ENCODE measurements at regions not wholly inside any gene's neighbourhood (a gene's known extent, or its start where the extent isn't known, plus 50 kb on each side); places are given as distances from the start of the nearest gene placed in this dataset.

DNA sequence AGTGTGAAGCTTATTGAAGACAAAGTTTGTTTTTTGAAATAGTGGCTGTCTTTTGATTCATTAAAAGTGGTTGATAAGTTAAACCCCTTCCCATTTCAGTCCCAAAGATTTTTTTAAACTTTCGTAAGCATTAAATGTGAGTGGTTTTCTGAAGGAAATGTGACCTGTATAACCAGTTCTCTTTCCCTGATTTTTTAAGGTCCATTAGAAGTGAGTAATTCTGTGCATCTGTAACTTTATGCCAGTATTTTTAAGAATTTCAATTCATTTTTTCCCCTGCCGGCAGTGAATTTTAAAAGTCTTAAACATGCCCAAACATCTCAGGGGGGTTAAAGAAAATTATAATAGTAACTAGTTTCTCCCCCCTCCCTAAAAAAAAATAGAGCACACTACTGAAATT is 254.6 kb upstream of the SP8 start:
- no peak for DNase-seq

DNA sequence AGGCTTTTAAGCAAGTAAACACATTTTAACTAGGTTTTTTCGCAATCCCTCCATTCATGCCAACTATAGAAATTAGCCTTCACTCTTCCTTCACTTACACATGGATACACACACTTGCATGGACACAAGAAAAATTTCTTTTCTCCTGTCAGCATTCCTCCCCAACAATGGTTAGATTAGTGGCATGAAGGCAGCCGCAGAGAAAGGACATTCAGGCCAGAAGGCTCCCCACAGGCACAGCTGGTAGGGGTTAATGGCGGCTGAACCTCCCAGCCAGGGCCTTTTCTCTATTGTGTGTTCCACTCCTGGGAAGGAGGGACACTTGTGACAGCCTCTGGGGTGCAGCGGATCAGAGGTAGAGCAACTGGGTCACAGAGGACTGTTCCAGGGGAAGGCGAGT is 255.0 kb upstream of the SP8 start:
- DNase-seq, result no peak

DNA sequence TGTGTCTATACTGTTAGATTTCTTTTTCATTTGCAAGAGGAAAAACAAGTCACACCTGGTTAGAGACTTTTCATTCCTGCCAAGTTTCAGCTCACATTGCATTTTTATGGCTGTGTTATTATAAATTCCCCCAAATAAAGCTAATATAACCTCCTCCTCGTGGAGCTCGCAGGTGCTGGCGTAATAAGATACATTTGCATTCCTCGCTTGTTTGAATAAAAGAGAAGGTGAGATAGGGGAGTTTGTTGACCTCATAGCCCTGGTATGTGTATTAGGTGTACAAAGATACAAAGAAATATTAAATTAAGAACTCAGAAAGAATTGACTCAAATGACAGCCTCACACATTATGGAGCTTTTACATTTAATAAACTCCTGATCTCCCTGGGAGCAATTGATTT is 257.7 kb upstream of the SP8 start:
- no peak for DNase-seq

DNA sequence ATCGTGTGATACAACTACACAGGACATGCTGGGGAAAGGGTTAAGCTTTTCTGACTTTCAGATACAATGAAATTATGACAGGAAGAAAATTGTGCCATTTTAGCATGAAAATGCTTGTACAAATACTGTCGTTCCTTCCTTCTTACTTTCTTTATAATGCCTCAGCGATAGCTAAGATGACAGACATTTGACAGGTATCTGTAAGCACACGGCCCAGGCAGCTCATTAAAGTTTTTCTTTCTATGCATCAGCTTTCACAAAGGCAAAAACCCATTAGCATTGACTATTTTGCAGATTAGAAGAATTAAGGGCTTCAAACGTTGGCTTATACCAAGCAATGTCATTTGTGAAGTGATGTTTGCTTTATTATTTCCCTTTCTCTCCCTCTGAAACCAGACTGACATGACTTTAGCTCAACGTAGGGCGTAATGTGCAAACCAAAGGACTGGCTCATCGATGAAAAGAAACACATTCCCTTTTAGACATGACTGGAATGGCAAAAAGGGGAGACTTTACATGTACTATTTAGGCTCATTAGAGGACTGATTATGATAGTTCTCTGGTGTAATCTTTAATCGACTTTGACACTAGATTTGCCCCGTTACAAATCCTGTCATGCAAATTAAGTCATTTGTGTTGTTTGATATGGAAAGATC is 258.4 kb upstream of the SP8 start:
- no peak for DNase-seq

DNA sequence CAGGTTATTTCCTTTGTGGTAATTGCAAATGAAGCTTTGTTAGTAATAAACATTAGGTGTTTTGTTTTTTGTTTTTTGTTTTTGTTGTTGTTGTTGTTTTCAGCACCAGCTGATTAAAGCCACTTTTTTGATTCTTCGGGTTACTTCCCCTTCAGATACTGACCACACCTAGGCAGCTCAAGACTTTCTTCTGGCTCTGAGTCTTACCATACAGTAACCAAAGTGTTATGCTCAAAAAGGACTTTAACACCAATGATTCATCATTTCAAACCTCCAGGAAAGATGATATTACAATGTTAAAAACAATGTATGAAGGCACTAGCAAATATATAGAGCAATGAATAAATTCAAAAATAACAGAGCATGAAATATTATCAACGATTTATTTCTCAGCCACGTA is 265.2 kb upstream of the SP8 start:
- no peak for DNase-seq

DNA sequence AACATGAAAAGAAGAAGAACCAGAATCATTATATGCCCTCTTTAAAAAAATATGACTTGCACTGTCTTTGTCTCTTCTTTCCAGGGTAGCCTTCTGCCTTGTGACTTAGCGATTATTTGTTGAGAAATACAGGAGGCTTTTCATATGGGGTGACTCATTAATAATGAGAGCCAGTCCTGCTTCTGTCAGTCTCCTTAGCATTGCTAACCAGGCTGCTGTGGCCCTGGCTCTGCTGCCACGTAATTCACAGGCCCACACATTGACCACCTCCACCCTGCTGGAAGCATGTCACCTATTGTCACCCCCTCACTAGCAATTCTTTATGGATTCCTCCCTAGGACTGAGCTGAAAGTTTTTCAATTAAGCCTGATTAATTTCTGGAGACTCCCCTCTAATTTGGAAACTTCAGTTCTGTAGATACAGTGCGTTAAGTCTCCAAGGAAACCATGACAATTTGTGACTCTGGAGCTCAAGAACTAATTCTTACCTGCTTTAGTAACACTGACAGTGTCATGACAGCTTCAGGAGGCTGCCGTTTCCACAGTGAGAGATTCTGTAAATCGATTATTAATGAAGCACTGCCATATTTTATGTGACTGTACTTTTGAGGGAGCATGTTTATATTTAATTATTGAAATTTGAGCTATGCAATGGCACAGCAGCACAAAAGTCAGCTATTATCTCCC is 267.9 kb upstream of the SP8 start:
- no peak for DNase-seq

DNA sequence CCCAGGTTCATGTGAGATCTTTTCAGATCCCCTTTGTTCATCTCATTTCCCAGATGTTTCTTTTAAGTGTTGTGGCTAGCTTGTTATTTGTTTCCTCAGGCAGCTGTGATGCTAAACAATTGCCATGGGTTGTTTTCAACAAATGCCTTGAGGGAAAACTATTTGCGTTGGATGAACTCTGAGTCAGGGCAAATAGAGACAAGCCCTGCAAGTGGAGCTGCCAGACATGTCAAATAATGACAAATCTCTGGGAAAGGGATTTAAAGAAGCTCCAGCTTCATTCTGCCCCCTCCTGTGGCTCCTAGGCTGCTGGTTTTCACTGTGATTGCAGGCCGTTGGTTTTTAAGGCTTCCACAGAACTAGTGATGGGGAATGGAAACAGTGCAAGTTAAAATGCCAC is 272.4 kb upstream of the SP8 start:
- no peak for DNase-seq

DNA sequence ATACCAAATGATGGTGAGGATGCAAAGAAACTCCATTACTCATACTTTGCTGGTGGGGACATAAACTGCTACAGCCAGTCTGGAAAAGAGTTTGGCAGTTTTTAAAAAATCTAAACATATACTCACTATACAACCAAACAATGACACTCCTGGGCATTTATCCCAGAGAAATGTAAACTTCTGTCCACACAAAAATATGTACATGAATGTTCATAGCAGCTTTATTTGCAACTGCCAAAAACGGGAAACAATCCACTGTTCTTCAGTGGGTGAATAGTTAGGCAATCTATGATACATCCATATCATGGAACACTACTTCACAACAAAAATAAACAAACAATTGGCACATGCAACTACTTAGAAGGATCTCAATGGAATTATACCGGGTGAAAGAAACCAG is 276.4 kb upstream of the SP8 start:
- DNase-seq, result no peak

DNA sequence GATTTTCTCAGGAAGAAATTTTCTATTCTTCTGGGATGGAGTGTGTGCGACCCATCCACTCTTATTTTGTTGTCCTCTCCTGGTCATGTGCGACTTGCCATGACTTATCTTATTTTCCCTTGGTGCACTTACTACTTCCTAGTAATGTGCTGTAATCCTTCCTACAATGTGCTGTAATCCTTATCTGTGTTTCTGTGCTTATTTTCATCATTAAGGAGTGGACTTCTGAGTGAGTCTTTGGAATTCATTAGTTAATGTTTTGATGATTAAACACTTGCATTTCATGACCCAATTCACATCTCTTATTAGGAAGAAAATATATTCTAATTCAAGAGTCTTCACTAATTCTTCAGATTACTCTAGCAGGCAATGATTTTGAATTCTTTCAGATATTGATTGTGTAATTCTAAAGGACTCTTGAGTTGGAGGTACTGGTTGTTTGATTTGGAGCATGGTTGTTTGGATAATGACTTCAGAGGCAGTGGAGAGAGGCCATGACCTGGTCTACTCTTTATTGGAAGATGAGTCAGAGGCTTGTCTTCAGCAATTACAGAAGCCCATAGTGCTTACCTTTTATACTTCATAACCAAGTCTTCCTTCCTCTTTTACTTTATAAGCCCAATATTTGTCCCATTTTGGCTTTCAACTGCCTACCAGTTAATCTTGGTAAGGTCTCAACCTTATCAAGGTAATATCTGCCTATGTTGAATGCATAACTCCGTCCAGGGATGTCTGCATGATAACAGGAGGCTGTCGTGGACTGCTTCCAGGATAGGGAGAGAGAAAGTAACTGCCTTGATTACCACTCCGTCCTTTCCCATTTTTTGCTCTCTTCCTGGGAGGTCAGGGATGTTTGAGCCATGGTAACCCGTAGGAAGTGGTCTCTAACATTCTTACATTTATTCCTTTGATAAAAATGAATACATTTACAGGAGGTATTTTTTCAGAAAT is 278.3 kb upstream of the SP8 start:
- DNase-seq, result no peak

DNA sequence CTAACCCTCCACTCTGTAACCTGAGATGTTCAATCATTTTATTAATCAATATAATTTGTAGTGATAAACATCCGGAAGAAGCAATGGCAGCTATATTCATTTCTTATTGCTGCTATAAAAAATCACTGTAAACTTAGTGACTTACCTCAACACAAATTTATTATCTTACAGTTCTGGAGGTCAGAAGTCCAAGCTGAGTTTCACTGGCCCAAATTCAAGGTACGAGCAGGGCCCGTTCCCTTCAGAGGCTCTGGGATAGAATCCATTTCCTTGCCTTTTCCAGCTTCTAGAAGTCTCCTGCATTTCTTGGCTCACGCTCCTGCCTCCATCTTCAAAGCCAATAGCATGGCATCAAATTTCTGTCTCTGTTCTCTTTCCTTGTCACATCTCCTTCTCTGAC is 279.5 kb upstream of the SP8 start:
- no peak for DNase-seq

DNA sequence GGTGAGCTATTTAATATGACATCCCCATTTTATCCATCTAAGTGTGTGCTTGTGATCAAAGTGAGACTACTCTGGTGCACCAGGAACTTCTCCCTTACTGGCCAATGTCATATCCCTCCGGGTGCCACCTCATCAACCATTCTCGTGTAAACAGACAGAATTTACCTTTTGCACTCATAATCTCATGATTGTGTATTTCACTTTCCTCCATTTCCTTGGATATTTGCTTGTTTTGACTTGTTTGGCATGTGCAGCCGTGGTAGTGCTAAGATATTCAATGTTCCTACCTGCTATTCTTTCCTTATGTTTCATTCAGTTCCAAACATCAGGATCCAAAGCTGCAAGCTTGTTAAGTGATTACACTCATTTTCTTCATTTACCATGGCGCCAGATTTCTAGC is 280.5 kb upstream of the SP8 start:
- DNase-seq, result no peak

DNA sequence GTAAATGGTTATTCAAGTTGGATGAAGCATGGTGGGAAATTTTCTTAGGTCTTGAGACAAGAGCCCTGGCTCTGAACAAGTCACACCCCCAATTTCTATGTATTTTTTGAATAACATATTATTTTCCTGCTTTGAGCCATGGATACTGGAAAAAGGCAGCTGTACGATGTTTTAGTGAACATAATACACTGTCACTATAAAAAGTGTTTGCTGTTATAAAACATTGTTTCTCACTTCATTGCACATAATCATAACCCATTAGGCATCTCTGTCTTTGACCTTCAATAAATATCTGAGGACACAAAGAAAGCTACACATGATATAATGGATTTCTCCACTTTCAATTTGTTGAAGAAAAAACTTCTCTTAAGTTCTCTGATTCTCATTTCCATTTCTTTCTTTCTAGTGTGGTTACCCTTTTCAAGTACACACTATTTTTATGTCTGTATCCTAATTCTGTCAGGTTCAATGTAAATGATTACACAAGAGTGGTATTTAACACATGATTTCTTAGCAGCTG is 283.9 kb upstream of the SP8 start:
- no peak for DNase-seq

DNA sequence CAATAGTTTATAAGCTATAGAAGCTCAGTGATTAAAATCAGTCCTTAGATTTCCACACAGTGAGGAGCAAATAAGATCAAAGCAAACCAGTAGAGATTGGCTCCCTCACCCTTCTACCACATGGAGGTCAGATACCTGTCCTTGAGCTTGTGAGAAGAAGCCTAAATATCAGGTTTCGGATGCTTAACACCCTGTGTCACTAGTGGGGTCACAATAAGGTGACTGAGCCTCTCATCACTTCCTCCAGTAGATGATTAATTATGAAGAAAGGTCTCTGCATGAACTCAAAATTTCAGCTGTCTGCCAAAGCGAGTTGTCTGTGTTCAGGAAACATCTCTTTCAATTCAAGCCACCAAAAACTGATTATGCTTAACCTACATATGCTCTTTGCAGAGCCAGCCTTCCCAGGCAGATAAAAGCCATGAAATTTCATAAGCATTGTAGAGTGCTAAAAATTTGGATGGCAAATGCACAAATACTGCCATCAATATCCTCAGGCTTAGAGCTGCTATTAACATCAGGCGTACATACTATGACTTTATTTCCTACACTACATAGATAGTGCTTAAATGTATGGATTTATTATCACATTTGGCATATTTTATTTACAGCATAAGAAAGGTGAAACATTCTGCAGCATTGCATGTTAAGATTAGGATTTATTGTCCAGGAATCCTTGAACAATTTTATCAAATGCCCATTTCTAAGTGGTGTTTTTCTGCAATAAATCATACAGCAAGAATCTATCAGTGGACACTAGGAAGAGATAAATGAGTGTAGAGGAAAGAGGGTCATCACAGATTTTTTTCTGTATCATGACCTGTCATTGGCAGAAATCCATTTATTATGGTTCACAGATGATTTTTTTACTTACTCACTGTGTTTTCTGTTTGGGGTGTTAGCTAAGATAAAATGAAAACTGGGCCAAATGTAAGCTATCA is 285.1 kb upstream of the SP8 start:
- DNase-seq, result no peak

DNA sequence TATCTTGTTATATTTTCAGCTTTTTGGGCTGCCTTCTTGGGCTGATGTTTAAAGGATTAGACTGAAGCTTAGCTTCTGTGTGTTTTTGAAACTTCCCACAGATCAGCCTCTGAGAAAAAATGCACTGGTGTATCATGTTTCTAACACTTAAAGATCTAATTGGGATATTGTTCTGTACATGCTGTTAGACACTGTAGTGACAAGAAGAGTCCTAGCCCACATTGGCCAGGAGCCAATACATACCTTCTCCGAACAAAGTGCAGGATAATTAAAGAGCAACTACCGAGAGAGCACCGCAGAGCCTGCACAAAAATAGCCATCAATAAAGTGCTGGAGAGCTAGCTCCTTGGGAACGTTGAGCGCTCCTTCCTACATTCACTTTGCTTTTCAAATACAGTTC is 289.4 kb upstream of the SP8 start:
- DNase-seq, result no peak

DNA sequence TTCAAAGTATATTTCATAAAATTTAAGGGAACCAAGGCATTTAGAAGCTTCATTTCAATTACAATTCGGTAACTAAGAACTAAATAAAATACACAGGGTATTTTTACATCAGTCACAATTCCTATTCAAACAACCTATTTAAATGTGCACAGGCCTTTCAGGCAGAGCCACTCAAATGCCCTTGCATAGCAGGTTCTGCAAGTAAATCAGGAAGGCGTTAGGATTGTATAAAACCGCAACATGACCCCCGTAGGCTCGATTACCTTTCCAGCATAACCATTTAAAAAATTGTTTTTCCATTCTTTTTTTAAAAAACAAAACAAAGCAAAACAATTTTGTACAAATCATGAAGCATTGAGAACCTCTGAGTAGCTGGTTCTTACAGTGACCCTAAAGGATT is 289.9 kb upstream of the SP8 start:
- DNase-seq, result no peak

DNA sequence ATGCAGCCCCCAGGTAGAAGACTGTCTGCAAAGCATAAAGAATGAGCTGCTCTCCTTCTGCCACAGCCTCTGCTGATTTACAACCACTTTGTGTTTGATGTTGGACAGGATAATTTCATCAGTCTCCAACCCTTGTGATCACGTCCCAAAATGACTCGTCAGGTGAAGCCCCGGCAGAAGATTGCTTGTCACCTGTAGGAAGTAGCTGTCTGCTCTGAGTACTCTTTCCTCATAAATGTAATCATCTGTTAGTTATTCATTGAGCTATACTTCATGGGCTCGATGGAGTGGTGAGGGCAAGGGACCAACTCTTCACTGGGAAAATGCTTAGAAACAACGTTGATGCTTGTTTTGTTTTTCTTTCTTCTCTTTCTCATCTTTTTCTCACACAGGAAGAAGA is 290.9 kb upstream of the SP8 start:
- DNase-seq, result no peak

DNA sequence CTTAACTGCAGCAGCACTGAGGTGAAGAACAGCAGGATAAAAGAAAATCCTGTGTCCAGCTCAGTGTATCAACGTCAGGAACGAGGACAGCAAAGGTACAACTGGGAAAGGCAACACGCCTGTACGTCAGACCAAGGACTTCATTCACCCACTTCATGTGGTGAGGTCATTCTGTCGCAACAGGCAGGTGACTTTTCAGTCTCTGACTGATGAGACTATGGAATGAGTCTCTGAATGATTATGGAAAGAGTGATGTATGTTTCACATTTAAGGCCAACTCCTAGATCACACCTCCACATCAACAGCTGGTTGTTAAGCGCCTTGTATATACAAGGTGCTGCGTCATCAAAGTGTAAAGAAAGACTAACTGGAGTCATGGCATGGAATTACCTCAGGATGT is 297.6 kb upstream of the SP8 start:
- no peak for DNase-seq

DNA sequence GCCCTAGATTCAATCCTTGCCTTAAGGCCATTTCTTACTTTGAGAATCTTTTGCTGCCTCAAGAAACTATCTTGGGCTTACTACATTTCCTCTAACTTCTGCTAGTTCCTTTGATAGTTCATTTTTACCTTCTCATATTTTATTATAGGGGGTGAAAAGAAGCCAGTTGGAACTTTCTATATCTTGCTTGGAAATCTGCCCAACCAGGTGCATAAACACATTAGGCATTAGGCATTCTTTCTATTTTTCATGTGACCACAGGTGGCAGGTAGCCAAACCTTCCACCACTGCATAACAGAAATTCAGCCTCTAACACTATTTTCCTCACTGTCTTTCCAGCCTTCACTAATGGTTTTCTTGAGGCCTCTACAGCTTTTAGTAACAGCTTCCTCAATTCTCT is 300.0 kb upstream of the SP8 start:
- DNase-seq, result no peak

DNA sequence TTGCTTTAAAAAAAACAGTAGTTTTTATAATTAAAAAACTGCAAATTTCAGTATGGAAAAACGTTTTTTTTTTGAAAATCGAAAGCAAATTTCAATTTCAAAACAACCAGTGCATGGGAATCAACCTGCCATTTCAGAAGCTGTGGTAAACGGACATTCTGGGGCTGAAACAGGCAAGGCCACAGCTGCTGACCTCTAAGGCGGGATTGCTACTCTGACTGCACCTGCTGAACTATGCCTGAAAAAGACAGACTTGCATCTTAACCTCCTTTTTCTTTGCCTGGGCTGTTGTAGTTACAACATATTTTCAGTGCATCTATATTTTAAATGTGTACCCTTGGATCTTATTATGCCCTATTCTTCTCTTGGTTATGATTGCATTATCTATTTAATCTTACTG is 303.0 kb upstream of the SP8 start:
- DNase-seq, result no peak

DNA sequence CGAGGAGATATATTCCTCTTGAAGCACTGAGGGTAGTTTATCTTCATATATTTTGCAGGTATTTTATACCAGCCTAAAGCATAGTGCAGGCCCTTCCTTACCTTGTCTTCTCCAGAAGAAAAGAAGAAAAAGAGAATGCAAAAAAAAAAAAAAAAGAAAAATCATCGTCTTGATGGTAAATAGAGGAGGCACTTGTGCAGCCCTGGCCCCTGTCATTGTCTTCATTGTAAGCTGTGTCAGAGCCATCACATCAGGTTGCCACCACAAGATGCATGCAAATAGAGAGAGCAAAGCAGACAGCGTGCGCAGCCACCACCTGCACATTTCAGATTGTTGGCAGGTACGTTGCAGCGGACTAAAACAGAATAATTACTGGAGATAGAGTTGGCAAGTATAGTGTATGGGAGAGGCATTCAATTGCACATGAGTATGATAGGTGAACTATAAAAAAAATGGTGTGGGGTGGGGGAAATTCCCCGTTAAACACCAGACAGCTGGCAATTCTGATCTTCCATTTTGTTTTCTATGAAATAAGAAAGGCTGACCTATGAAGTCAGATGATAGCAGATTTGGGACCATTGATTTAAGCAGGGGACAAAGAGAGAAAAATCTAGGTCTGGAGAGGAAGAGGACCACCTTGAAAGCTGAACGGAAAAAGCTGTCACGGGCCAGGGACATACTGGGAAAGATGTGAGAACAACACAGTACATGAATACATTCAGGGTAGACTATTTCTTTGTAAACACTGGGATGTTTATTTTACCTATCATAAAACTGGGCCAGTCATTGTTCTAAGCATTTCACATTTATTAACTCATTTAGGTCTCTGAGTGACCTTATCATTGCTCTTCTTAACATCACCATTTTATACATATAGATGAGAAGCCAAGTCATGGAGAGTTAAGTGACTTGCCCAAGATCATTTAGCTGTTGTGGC is 306.3 kb upstream of the SP8 start:
- DNase-seq, result no peak

DNA sequence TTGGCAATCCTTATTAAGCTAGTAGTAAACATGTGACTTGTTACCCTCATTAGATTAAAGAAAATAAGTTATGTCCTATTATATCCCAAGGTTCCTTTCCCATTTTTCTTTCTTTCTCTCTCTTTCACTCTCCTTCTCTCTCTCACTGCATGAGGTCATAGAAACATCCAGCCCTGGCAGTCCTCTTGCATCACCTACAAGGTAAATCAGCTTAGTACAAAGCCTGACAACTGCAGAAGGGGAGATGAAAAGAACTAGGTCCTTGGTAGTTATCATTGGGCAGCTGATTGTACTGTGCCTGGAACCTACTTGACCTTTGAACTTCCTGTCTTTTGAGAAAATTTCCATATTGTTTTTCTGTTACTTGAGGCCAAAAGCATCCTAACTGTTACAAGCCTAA is 307.9 kb upstream of the SP8 start:
- no peak for DNase-seq
